ENCODE measurements at regions not wholly inside any gene's neighbourhood (a gene's known extent, or its start where the extent isn't known, plus 50 kb on each side); places are given as distances from the start of the nearest gene placed in this dataset.

DNA sequence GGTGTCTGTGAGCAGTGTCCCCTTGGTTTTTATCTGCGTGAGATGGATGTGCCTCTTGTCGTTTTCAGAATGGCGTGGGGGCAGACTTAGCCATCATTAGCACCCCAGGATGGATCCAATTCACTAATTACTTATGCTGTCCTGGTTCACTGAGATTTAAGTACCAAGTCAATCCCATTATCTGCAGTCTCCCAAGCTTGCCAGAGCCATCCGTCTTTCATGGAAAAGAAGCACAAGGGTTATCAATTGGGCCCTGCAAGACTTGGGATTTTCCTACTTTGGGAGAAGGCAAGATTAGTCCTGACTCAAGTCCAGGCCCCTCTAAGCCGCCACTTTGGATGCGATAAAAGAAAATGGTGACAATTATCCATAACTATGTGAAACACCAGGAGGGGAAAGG lies 404.0 kb downstream of the TMEM182 start:
- Histone ChIP-seq H3K27me3 (ENCODE audit: insufficient read depth, low read length) (no peaks in the 10 kb centered on the region), H3K79me1 (ENCODE audit: insufficient read depth, low read depth, low read length, poor library complexity, severe bottlenecking) (no peaks in the 10 kb centered on the region), H3K79me2 (ENCODE audit: insufficient read depth, low read length) (no peaks in the 10 kb centered on the region), H3K9me3 (ENCODE audit: control insufficient read depth, low read depth, low read length) (no peaks in the 10 kb centered on the region), H3K4me1 (ENCODE audit: insufficient read depth, low read length) (no peaks in the 10 kb centered on the region), H3K23ac (ENCODE audit: insufficient read length, low read depth, low read length) (no peak overlapping the region), H2BK120ac (ENCODE audit: low read depth, low read length, poor library complexity, severe bottlenecking) (no peak overlapping the region), H2AK5ac (ENCODE audit: insufficient read length, low read length) (no peak overlapping the region), H3K9ac (ENCODE audit: extremely low read depth, insufficient read length, low read length) (no peak overlapping the region), H4K91ac (ENCODE audit: insufficient read length, low read depth, low read length) (no peak overlapping the region), H4K5ac (ENCODE audit: insufficient read length, low read depth, low read length) (no peak overlapping the region), H2AFZ (ENCODE audit: low read length) (peak overlapping the region; percentile 6), H2BK15ac (ENCODE audit: low read depth, low read length) (no peak overlapping the region), H2BK12ac (ENCODE audit: insufficient read length, low read depth, low read length) (no peak overlapping the region), H2BK5ac (ENCODE audit: insufficient read length, low read length) (no peak overlapping the region), H3K23me2 (ENCODE audit: insufficient read length, low read depth, low read length, poor library complexity, severe bottlenecking) (no peaks in the 10 kb centered on the region), H3K4me2 (ENCODE audit: insufficient read depth, insufficient read length, low read length) (no peak overlapping the region), H3K14ac (ENCODE audit: insufficient read depth, low read length) (no peak overlapping the region), H3K27ac (ENCODE audit: insufficient read length, low read depth, low read length) (no peak overlapping the region), H2BK20ac (ENCODE audit: low read depth, low read length, poor library complexity, severe bottlenecking) (no peak overlapping the region), H3K18ac (ENCODE audit: insufficient read length, low read depth, low read length) (no peak overlapping the region), H3K4ac (ENCODE audit: low read depth, low read length) (no peak overlapping the region), H4K8ac (replicated peaks; ENCODE audit: insufficient read length, low read depth, low read length) (no peak overlapping the region), H3K56ac (ENCODE audit: insufficient read length, low read depth, low read length) (no peak overlapping the region), H4K20me1 (ENCODE audit: control insufficient read depth, insufficient read depth, insufficient read length) (no peaks in the 10 kb centered on the region), H3T11ph (ENCODE audit: low read length) (no peak overlapping the region)
- H3K27ac Mint-ChIP-seq: no peak overlapping the region
- peaks cover 22 to 25% of the 10 kb centered on the region in 2 experiments for H3K4me1 Mint-ChIP-seq
- H3K9me3 Mint-ChIP-seq: no peaks in the 10 kb centered on the region
- H3K27me3 Mint-ChIP-seq (ENCODE audit: low read depth): peaks cover 4% of the 10 kb centered on the region; the same call in 1 of the 2 replicates
- no peaks in the 10 kb centered on the region; a peak in 1 of 7 replicates for H3K36me3 Mint-ChIP-seq (ENCODE audit: insufficient read depth in 1 of 3, low read depth in 3 of 3)
- no peak for DNase-seq
- no peak overlapping the region for H3K4me3 Mint-ChIP-seq
- TF ChIP-seq, protein P1, sequence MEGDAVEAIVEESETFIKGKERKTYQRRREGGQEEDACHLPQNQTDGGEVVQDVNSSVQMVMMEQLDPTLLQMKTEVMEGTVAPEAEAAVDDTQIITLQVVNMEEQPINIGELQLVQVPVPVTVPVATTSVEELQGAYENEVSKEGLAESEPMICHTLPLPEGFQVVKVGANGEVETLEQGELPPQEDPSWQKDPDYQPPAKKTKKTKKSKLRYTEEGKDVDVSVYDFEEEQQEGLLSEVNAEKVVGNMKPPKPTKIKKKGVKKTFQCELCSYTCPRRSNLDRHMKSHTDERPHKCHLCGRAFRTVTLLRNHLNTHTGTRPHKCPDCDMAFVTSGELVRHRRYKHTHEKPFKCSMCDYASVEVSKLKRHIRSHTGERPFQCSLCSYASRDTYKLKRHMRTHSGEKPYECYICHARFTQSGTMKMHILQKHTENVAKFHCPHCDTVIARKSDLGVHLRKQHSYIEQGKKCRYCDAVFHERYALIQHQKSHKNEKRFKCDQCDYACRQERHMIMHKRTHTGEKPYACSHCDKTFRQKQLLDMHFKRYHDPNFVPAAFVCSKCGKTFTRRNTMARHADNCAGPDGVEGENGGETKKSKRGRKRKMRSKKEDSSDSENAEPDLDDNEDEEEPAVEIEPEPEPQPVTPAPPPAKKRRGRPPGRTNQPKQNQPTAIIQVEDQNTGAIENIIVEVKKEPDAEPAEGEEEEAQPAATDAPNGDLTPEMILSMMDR (conservative IDR thresholded peaks at IDR 0.05): no peak
- no CpG with 5 or more reads among the region's 6 CpGs for whole genome bisulfite sequencing (ENCODE audit: extremely low coverage, insufficient read length, low lambda C conversion rate)
